HEK293T (cell line): ENCODE measurements at regions not wholly inside any gene's neighbourhood (a gene's known extent, or its start where the extent isn't known, plus 50 kb on each side); places are given as distances from the start of the nearest gene placed in this dataset.
"Not testable (repeated sequence)": the region's sequence is repeated elsewhere in the genome, so short reads cannot be mapped to it uniquely, and the experiment has no call there.

Experiments used
- CTCF ChIA-PET: fragments of 350-600 bp; formaldehyde crosslinking; extraction: SDS; loops from one replicate; lab custom pipeline; 2021; ENCODE audit warnings: antibody characterized with exemption, inconsistent platforms; lab: Yijun Ruan, JAX
- POLR2A ChIA-PET: fragments of 350-600 bp; formaldehyde crosslinking; extraction: SDS; loops from one replicate; lab custom pipeline; 2020; ENCODE audit warnings: antibody characterized with exemption, inconsistent platforms; lab: Yijun Ruan, JAX
- DNase-seq: peaks from one replicate; pipeline ENCODE4 v3.0.0; 2012; ENCODE audit warnings: mixed read lengths; ENCODE audit errors: extremely low spot score
- ARNT ChIP-seq: fragments of 450-650 bp; IDR thresholded peaks from 2 replicates; pipeline ENCODE4 v1.6.1; 2017; ENCODE audit warnings: mild to moderate bottlenecking
- BHLHE40 ChIP-seq: fragments of 450-650 bp; IDR thresholded peaks from 2 replicates; pipeline ENCODE4 v1.6.1; 2016; ENCODE audit warnings: mild to moderate bottlenecking, moderate library complexity, borderline replicate concordance
- CTBP1 ChIP-seq: fragments of 450-650 bp; IDR thresholded peaks from 2 replicates; pipeline ENCODE4 v1.6.1; 2016; ENCODE audit warnings: borderline replicate concordance
- ELF4 ChIP-seq: fragments of 450-650 bp; IDR thresholded peaks from 2 replicates; pipeline ENCODE4 v1.6.1; 2017; ENCODE audit warnings: antibody characterized with exemption
- FOXA1 ChIP-seq: fragments of 450-650 bp; IDR thresholded peaks from 2 replicates; pipeline ENCODE4 v1.6.1; 2016; ENCODE audit warnings: mild to moderate bottlenecking
- FOXK2 ChIP-seq: fragments of 450-650 bp; IDR thresholded peaks from 2 replicates; pipeline ENCODE4 v1.6.1; 2016; ENCODE audit warnings: mild to moderate bottlenecking
- FOXM1 ChIP-seq: fragments of 450-650 bp; IDR thresholded peaks from 2 replicates; pipeline ENCODE4 v1.6.1; 2017; ENCODE audit warnings: mild to moderate bottlenecking, borderline replicate concordance
- HDGF ChIP-seq: fragments of 450-650 bp; IDR thresholded peaks from 2 replicates; pipeline ENCODE4 v1.6.1; 2017; ENCODE audit warnings: antibody characterized with exemption, borderline replicate concordance
- L3MBTL2 ChIP-seq: fragments of 450-650 bp; conservative IDR thresholded peaks from 2 replicates; pipeline ENCODE4 v1.6.1; 2016; ENCODE audit warnings: mild to moderate bottlenecking
- LEF1 ChIP-seq: fragments of 450-650 bp; IDR thresholded peaks from 2 replicates; pipeline ENCODE4 v1.6.1; 2017; ENCODE audit warnings: mild to moderate bottlenecking, borderline replicate concordance
- NFRKB ChIP-seq: fragments of 450-650 bp; IDR thresholded peaks from 2 replicates; pipeline ENCODE4 v1.6.1; 2016; ENCODE audit warnings: mild to moderate bottlenecking, moderate library complexity
- SP1 ChIP-seq: fragments of 450-650 bp; IDR thresholded peaks from 2 replicates; pipeline ENCODE4 v1.6.1; 2017
- SUZ12 ChIP-seq: fragments of 450-650 bp; IDR thresholded peaks from 2 replicates; pipeline ENCODE4 v1.6.1; 2016; ENCODE audit warnings: mild to moderate bottlenecking
- TARDBP ChIP-seq: fragments of 450-650 bp; IDR thresholded peaks from 2 replicates; pipeline ENCODE4 v1.6.1; 2016
- ZNF384 ChIP-seq: fragments of 450-650 bp; IDR thresholded peaks from 2 replicates; pipeline ENCODE4 v1.6.1; 2016
- TF ChIP-seq, protein P1 (sequence below): fragments of 450-650 bp; IDR thresholded peaks from 2 replicates; pipeline ENCODE4 v1.6.1; 2016

DNA sequence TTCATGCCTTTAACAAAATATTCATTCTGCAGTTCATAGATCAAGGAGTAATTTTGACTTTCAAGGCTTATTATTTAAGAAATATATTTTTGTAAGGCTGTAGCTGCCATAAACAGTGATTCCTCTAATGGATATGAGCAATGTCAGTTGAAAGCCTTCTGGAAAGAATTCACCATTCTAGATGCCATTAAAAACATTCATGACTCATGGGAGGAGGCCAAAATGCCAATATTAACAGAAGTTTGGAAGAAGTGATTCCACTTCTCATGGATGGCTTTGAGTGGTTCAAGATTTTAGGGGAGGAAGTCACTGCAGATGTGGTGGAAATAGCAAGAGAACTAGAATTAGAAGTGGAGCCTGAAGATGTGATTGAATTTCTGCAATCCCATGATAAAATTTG, 229.1 kb downstream of the DEPDC1B start:
- CTCF ChIA-PET: interaction anchor here (0.7 kb wide), 1 partner anchor 34 kb away, joined by 4 read pairs; no protein-coding TSS in a partner anchor
- DNase-seq: no peak
- TF ChIP-seq ELF4: no peak
- POLR2A ChIA-PET: no interaction called here

DNA sequence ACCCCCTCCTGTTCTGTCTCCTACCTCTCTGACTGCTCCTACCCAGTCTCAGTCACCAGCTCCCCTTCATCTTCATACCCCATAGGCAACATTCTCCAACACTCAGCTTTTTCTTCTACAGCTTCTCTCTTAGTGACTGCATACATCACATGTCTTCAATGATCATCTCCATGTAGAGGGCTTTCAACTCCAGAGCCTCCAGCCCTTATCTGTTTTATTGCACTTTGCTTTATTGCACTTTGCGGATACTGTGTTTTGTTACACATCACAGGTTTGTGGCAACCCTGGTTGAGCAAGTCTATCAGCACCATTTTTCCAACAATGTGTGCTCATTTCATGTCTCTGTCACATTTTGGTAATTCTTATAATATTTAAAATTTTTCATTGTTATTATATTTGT, 230.7 kb downstream of the DEPDC1B start:
- POLR2A ChIA-PET: no interaction called here
- no peak for TF ChIP-seq NFRKB
- TF ChIP-seq LEF1: no peak
- TF ChIP-seq HDGF: no peak
- TF ChIP-seq ZNF384: no peak
- TF ChIP-seq L3MBTL2: no peak
- no peak for TF ChIP-seq FOXK2
- TF ChIP-seq ARNT: no peak
- TF ChIP-seq FOXM1: no peak
- TF ChIP-seq TARDBP: no peak
- no peak for TF ChIP-seq FOXA1
- TF ChIP-seq, protein P1, sequence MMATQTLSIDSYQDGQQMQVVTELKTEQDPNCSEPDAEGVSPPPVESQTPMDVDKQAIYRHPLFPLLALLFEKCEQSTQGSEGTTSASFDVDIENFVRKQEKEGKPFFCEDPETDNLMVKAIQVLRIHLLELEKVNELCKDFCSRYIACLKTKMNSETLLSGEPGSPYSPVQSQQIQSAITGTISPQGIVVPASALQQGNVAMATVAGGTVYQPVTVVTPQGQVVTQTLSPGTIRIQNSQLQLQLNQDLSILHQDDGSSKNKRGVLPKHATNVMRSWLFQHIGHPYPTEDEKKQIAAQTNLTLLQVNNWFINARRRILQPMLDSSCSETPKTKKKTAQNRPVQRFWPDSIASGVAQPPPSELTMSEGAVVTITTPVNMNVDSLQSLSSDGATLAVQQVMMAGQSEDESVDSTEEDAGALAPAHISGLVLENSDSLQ: no peak
- TF ChIP-seq CTBP1: no peak
- CTCF ChIA-PET: no interaction called here
- DNase-seq: no peak

DNA sequence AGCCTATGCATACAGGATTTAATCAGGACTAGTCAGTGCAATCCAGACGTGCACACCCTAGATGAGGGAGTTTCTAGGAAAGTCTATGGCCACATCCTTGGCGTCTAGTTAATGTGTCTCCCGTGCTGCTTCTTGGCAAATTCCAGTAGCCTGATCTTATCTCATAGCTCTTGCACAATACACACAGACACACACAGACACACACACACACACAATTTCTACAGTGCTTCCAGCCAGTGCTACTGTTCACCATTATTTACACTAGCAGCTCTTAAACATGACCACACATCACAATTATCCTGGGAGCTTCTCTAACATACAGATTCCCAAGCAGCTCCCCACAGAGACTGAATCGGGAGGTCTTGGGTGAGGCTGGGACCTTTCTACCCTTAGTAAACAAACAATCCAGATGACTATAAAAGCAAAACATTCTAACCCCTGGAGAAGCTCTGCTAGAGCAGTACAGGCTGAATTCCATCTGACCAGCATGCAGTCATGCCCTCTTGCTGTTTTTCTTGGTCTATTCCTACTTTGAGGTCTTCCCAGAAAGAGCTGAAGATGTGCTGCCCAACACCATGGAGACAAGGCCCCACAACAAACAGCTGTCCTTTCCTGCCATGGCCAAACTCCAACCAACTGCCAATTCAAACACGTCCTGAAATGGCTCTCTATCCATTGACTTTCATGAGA, 236.6 kb downstream of the DEPDC1B start:
- CTCF ChIA-PET: interaction anchor here (0.6 kb wide), 1 partner anchor 1492 kb away, joined by 5 read pairs; no protein-coding TSS in a partner anchor
- TF ChIP-seq, protein P1: no peak
- TF ChIP-seq ZNF384 (no peak), BHLHE40 (no peak), FOXA1 (no peak)
- DNase-seq: no peak
- POLR2A ChIA-PET: no interaction called here

DNA sequence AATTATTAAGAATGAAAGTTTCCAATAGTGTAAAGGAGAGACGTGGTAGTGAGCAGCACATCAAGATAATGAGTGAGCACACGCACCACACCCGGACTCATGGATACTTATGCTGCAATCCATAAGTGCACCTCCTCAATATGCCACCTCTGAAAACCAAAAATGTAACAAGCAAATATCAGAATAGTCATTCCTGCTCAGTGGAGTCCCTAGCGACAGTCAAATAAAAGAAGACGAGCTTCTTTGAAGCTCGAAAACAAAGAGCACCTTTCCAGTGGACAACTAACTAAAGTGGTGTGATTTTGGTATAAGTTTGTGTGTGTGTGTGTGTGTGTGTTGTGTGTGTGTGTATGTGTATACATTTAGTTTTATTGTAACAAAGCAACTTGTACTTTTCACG, 241.3 kb downstream of the DEPDC1B start:
- CTCF ChIA-PET: no interaction called here
- POLR2A ChIA-PET: no interaction called here
- DNase-seq: no peak
- TF ChIP-seq FOXM1 (no peak), LEF1 (no peak), HDGF (no peak), BHLHE40 (no peak)
- TF ChIP-seq, protein P1: no peak

DNA sequence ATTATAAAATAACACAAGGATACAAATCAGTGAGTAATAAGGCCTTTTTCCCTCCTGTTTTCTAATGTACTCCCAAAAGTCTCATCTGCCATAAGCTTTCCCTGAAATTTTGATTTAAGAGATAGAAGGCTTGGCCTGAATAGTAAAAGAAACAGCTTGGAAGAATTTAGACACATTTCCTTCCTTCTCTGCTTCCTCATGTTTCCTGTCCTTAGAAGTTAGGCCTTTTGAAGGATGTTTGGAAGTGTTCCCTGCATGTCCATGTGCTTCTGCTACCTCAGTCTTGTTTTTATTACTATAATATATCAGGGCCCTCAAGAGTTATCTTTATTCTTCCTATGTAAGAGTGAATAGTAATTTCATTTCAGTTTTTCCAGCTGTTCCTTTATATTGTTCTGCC, 242.7 kb downstream of the DEPDC1B start:
- ChIA-PET CTCF (no interaction called here), POLR2A (no interaction called here)
- TF ChIP-seq, protein P1: no peak
- no peak for TF ChIP-seq FOXM1
- TF ChIP-seq ARNT: no peak
- no peak for TF ChIP-seq FOXK2
- TF ChIP-seq L3MBTL2: no peak
- no peak for TF ChIP-seq FOXA1
- TF ChIP-seq SP1: no peak
- TF ChIP-seq ZNF384: no peak
- TF ChIP-seq CTBP1: no peak
- TF ChIP-seq SUZ12: no peak
- no peak for TF ChIP-seq LEF1
- no peak for TF ChIP-seq ELF4
- no peak for TF ChIP-seq NFRKB
- DNase-seq: no peak

DNA sequence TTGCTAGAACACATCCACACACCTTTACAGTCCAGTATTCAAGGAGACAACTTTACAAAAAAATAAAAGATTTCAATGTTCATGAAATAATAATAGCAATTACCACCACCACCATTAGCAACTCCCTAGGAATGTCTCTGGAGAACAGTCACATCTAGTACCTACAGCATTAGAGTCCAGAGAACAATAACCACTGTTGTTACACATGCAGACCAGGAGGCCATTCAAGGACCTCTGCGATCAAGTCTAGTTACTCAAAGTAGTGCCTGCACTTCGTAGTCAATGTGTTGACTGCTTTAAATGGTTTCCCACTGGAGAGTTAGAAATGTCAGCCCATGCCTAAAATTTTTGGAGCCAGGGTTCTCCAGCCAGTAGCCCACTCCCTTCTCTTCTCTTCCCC, 244.4 kb downstream of the DEPDC1B start:
- CTCF ChIA-PET: no interaction called here
- TF ChIP-seq FOXA1 (no peak), NFRKB (no peak), HDGF (no peak)
- POLR2A ChIA-PET: no interaction called here
- no peak for DNase-seq

DNA sequence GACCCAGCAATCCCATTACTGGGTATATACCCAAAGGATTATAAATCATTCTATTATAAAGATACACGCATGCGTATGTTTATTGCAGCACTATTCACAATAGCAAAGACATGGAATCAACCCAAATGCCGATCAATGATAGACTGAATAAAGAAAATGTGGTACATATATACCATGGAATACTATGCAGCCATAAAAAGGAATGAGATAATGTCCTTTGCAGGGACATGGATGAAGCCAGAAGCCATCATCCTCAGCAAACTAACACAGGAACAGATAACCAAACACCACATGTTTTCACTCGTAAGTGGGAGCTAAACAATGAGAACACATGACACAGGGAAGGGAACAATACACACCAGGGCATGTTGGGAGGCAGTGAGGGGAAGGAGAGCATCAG, 245.7 kb downstream of the DEPDC1B start:
- POLR2A ChIA-PET, DNase-seq, CTCF ChIA-PET: not testable (repeated sequence)
